ENCODE measurements at regions not wholly inside any gene's neighbourhood (a gene's known extent, or its start where the extent isn't known, plus 50 kb on each side); places are given as distances from the start of the nearest gene placed in this dataset.

- TF ChIP-seq SNAI2 (CRISPR knock-in tag; IDR thresholded peaks at IDR 0.05) (no peak), TSHZ2 (CRISPR knock-in tag; IDR thresholded peaks at IDR 0.05) (no peak), ZNF565 (CRISPR knock-in tag; conservative IDR thresholded peaks at IDR 0.05; ENCODE audit: low read depth) (no peak), PATZ1 (CRISPR knock-in tag; IDR thresholded peaks at IDR 0.05; ENCODE audit: borderline replicate concordance) (no peak), CSDC2 (CRISPR knock-in tag; IDR thresholded peaks at IDR 0.05) (no peak)
Observed at GRCh38 chr1:193540511-193540910, 354.1 kb upstream of the B3GALT2 start.
